ENCODE measurements at regions not wholly inside any gene's neighbourhood (a gene's known extent, or its start where the extent isn't known, plus 50 kb on each side); places are given as distances from the start of the nearest gene placed in this dataset.

GRCh38 chr12:97944576-97944975 lies 482.0 kb downstream of the RMST start:
- no peak for DNase-seq (ENCODE audit: extremely low spot score)
- POLR2A ChIA-PET: no interaction called here
- CTCF ChIA-PET: no interaction called here
- TF ChIP-seq FOXK2 (IDR thresholded peaks at IDR 0.05) (no peak), CTBP1 (IDR thresholded peaks at IDR 0.05; ENCODE audit: borderline replicate concordance) (no peak), TARDBP (IDR thresholded peaks at IDR 0.05) (no peak), SP1 (IDR thresholded peaks at IDR 0.05) (no peak), HDGF (IDR thresholded peaks at IDR 0.05; ENCODE audit: borderline replicate concordance) (no peak), L3MBTL2 (conservative IDR thresholded peaks at IDR 0.05) (no peak), ZNF384 (IDR thresholded peaks at IDR 0.05) (no peak), ARNT (IDR thresholded peaks at IDR 0.05) (no peak), BHLHE40 (IDR thresholded peaks at IDR 0.05; ENCODE audit: borderline replicate concordance) (no peak)

DNA sequence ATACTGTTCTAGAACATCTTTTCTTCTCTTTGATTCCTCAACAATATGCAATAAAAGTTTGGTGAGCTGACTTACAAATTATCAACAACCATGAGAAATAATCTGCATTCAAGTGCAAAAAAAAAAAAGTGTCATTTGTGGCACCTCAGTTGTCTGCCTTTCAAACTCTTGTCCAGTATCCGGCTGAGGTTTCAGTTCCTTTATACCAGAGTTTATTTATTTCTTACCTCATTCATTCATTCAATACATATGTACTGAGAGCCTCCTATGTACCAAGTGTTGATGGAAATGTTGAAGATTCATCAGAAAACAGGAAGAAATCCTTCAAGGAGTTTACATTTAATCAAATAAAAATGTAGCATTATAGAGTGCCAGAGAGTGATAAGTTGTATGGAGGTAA lies 484.1 kb downstream of the RMST start:
- TF ChIP-seq FOXK2 (IDR thresholded peaks at IDR 0.05) (no peak), LEF1 (IDR thresholded peaks at IDR 0.05; ENCODE audit: borderline replicate concordance) (no peak), PKNOX1 (IDR thresholded peaks at IDR 0.05) (no peak), SUZ12 (IDR thresholded peaks at IDR 0.05) (no peak), ARNT (IDR thresholded peaks at IDR 0.05) (no peak), NFRKB (IDR thresholded peaks at IDR 0.05) (no peak), FOXM1 (IDR thresholded peaks at IDR 0.05; ENCODE audit: borderline replicate concordance) (no peak), BHLHE40 (IDR thresholded peaks at IDR 0.05; ENCODE audit: borderline replicate concordance) (no peak)
- ChIA-PET POLR2A (no interaction called here), CTCF (no interaction called here)
- DNase-seq (ENCODE audit: extremely low spot score): no peak

- ChIA-PET POLR2A (no interaction called here), CTCF (no interaction called here)
- DNase-seq (ENCODE audit: extremely low spot score): no peak
- no peak for TF ChIP-seq L3MBTL2 (conservative IDR thresholded peaks at IDR 0.05)
- no peak for TF ChIP-seq SP1 (IDR thresholded peaks at IDR 0.05)
- no peak for TF ChIP-seq ZNF384 (IDR thresholded peaks at IDR 0.05)
- no peak for TF ChIP-seq TARDBP (IDR thresholded peaks at IDR 0.05)
- no peak for TF ChIP-seq ARNT (IDR thresholded peaks at IDR 0.05)
- TF ChIP-seq PKNOX1 (IDR thresholded peaks at IDR 0.05): no peak
- no peak for TF ChIP-seq NFRKB (IDR thresholded peaks at IDR 0.05)
- no peak for TF ChIP-seq FOXK2 (IDR thresholded peaks at IDR 0.05)
- TF ChIP-seq BHLHE40 (IDR thresholded peaks at IDR 0.05; ENCODE audit: borderline replicate concordance): no peak
- TF ChIP-seq HDGF (IDR thresholded peaks at IDR 0.05; ENCODE audit: borderline replicate concordance): no peak
- no peak for TF ChIP-seq FOXM1 (IDR thresholded peaks at IDR 0.05; ENCODE audit: borderline replicate concordance)
- TF ChIP-seq ELF4 (IDR thresholded peaks at IDR 0.05): no peak
- TF ChIP-seq FOXA1 (IDR thresholded peaks at IDR 0.05): no peak
- no peak for TF ChIP-seq SUZ12 (IDR thresholded peaks at IDR 0.05)
- no peak for TF ChIP-seq LEF1 (IDR thresholded peaks at IDR 0.05; ENCODE audit: borderline replicate concordance)
- TF ChIP-seq CTBP1 (IDR thresholded peaks at IDR 0.05; ENCODE audit: borderline replicate concordance): no peak
Measured at GRCh38 chr12:97948591-97948990, 486.0 kb downstream of the RMST start.

DNA sequence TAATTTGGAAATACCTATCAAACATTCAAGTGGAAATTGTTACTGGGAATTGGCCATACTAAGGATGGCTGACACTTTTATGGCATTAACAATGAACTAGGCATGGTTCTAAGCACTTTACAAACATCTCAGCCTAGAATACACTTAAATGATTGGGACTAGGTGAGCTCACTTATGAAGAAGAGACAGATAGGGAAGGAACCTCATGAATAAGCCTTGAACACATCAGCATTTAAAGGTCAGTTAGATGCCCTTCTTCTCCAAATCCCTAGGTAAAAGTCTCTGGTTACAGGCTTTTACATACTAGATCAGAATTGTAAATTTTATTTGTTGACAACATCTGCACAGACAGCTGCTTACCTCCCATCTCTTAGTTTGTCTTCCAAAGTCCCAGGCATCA lies 488.6 kb downstream of the RMST start:
- DNase-seq (ENCODE audit: extremely low spot score): no peak
- TF ChIP-seq L3MBTL2 (conservative IDR thresholded peaks at IDR 0.05): no peak
- no peak for TF ChIP-seq ARNT (IDR thresholded peaks at IDR 0.05)
- no peak for TF ChIP-seq CTBP1 (IDR thresholded peaks at IDR 0.05; ENCODE audit: borderline replicate concordance)
- no peak for TF ChIP-seq FOXK2 (IDR thresholded peaks at IDR 0.05)
- no peak for TF ChIP-seq NFRKB (IDR thresholded peaks at IDR 0.05)
- TF ChIP-seq FOXM1 (IDR thresholded peaks at IDR 0.05; ENCODE audit: borderline replicate concordance): no peak
- no peak for TF ChIP-seq ELF4 (IDR thresholded peaks at IDR 0.05)
- no peak for TF ChIP-seq SUZ12 (IDR thresholded peaks at IDR 0.05)
- no peak for TF ChIP-seq FOXA1 (IDR thresholded peaks at IDR 0.05)
- ChIA-PET POLR2A (no interaction called here), CTCF (no interaction called here)

GRCh38 chr12:97951717-97952116 lies 489.1 kb downstream of the RMST start:
- CTCF ChIA-PET: no interaction called here
- DNase-seq (ENCODE audit: extremely low spot score): no peak
- POLR2A ChIA-PET: no interaction called here
- TF ChIP-seq ARNT (IDR thresholded peaks at IDR 0.05) (no peak), ELF4 (IDR thresholded peaks at IDR 0.05) (no peak), ZNF384 (IDR thresholded peaks at IDR 0.05) (no peak), TARDBP (IDR thresholded peaks at IDR 0.05) (no peak), L3MBTL2 (conservative IDR thresholded peaks at IDR 0.05) (no peak), FOXK2 (IDR thresholded peaks at IDR 0.05) (no peak), NFRKB (IDR thresholded peaks at IDR 0.05) (no peak), FOXM1 (IDR thresholded peaks at IDR 0.05; ENCODE audit: borderline replicate concordance) (no peak), LEF1 (IDR thresholded peaks at IDR 0.05; ENCODE audit: borderline replicate concordance) (no peak), SUZ12 (IDR thresholded peaks at IDR 0.05) (no peak), SP1 (IDR thresholded peaks at IDR 0.05) (no peak), PKNOX1 (IDR thresholded peaks at IDR 0.05) (no peak), FOXA1 (IDR thresholded peaks at IDR 0.05) (no peak), BHLHE40 (IDR thresholded peaks at IDR 0.05; ENCODE audit: borderline replicate concordance) (no peak), HDGF (IDR thresholded peaks at IDR 0.05; ENCODE audit: borderline replicate concordance) (no peak), CTBP1 (IDR thresholded peaks at IDR 0.05; ENCODE audit: borderline replicate concordance) (no peak)

GRCh38 chr12:97957109-97957508 lies 494.5 kb downstream of the RMST start:
- no peak for TF ChIP-seq FOXM1 (IDR thresholded peaks at IDR 0.05; ENCODE audit: borderline replicate concordance)
- TF ChIP-seq FOXA1 (IDR thresholded peaks at IDR 0.05): no peak
- no peak for TF ChIP-seq ELF4 (IDR thresholded peaks at IDR 0.05)
- TF ChIP-seq LEF1 (IDR thresholded peaks at IDR 0.05; ENCODE audit: borderline replicate concordance): no peak
- ChIA-PET POLR2A (no interaction called here), CTCF (no interaction called here)
- no peak for DNase-seq (ENCODE audit: extremely low spot score)
